OCI-LY1 (cell line): ENCODE measurements at regions not wholly inside any gene's neighbourhood (a gene's known extent, or its start where the extent isn't known, plus 50 kb on each side); places are given as distances from the start of the nearest gene placed in this dataset.

ENCODE experiments used
- H2AFZ ChIP-seq: fragments of 200-600 bp; sonication (generic), shearing (Covaris generic); 2 replicates; pipeline ENCODE4 v1.6.0; 2014; ENCODE audit warnings: antibody characterized with exemption, mild to moderate bottlenecking, low read length
- H3F3A ChIP-seq: fragments of 200-600 bp; sonication (generic), shearing (Covaris generic); 2 replicates; pipeline ENCODE4 v1.6.0; 2014; ENCODE audit warnings: mild to moderate bottlenecking, antibody characterized with exemption, low read length, moderate library complexity; ENCODE audit not compliant: insufficient read depth
- H3K27ac ChIP-seq: fragments of 200-600 bp; sonication (generic); 2 replicates; pipeline ENCODE4 v1.5.1; 2014; ENCODE audit warnings: low read length, mixed run types, mild to moderate bottlenecking, low read depth; ENCODE audit not compliant: poor library complexity, severe bottlenecking
- H3K27me3 ChIP-seq: fragments of 200-600 bp; sonication (generic); 2 replicates; pipeline ENCODE4 v1.6.0; 2014; ENCODE audit warnings: antibody characterized with exemption, mild to moderate bottlenecking, low read length, moderate library complexity; ENCODE audit not compliant: insufficient read depth
- H3K36me3 ChIP-seq: fragments of 200-600 bp; sonication (generic); 2 replicates; pipeline ENCODE4 v1.6.1; 2014; ENCODE audit warnings: mild to moderate bottlenecking, antibody characterized with exemption, low read length, moderate library complexity, mixed read lengths; ENCODE audit not compliant: insufficient read depth
- H3K4me1 ChIP-seq: fragments of 200-600 bp; sonication (generic); 2 replicates; pipeline ENCODE4 v1.5.1; 2014; ENCODE audit warnings: mild to moderate bottlenecking, low read length, moderate library complexity; ENCODE audit not compliant: insufficient read depth, severe bottlenecking
- H3K4me2 ChIP-seq: fragments of 200-600 bp; sonication (generic), shearing (Covaris generic); 2 replicates; pipeline ENCODE4 v1.6.1; 2014; ENCODE audit warnings: low read length
- H3K4me3 ChIP-seq: fragments of 200-600 bp; sonication (generic); 2 replicates; pipeline ENCODE4 v1.5.1; 2014; ENCODE audit warnings: low read length, low read depth, mild to moderate bottlenecking, mixed read lengths; ENCODE audit not compliant: poor library complexity, severe bottlenecking
- H3K79me2 ChIP-seq: fragments of 200-600 bp; shearing (Covaris generic); 2 replicates; pipeline ENCODE4 v1.6.1; 2016; ENCODE audit warnings: mixed run types, low read length, mixed read lengths; ENCODE audit not compliant: insufficient read depth
- H3K9ac ChIP-seq: fragments of 200-600 bp; sonication (generic), shearing (Covaris generic); 2 replicates; pipeline ENCODE4 v1.6.1; 2014; ENCODE audit warnings: mild to moderate bottlenecking, low read length, mixed read lengths
- H3K9me2 ChIP-seq: fragments of 200-600 bp; sonication (generic), shearing (Covaris generic); 2 replicates; pipeline ENCODE4 v1.6.1; 2014; ENCODE audit warnings: low read depth, mild to moderate bottlenecking, low read length, mixed read lengths
- H3K9me3 ChIP-seq: fragments of 200-600 bp; shearing (Covaris generic); 2 replicates; pipeline ENCODE4 v1.6.1; 2014; ENCODE audit warnings: low read length, mixed read lengths
- H4K20me1 ChIP-seq: fragments of 200-600 bp; sonication (generic), shearing (Covaris generic); 2 replicates; pipeline ENCODE4 v1.6.0; 2016; ENCODE audit warnings: mild to moderate bottlenecking, low read length; ENCODE audit not compliant: insufficient read depth
- CTCF ChIP-seq: fragments of 200-600 bp; sonication (generic), shearing (Covaris generic); IDR thresholded peaks from 2 replicates; pipeline ENCODE4 v1.5.1; 2017; ENCODE audit warnings: mild to moderate bottlenecking, antibody characterized with exemption, low read length, moderate library complexity, mixed read lengths
- EZH2 ChIP-seq: fragments of 200-600 bp; sonication (generic), shearing (Covaris generic); IDR thresholded peaks from 2 replicates; pipeline ENCODE4 v1.8.0; 2017; ENCODE audit warnings: borderline replicate concordance, mixed run types, mild to moderate bottlenecking, antibody characterized with exemption, low read length, moderate library complexity, mixed read lengths

- no peaks in the 10 kb centered on the region for H3F3A ChIP-seq
- no peaks in the 10 kb centered on the region for H3K9me3 ChIP-seq
- no peak for TF ChIP-seq EZH2
- H3K27ac ChIP-seq, result no peak overlapping the region
- no peak overlapping the region for H3K9ac ChIP-seq
- no peak overlapping the region for H3K4me3 ChIP-seq
- H3K27me3 ChIP-seq, result no peaks in the 10 kb centered on the region
- H3K9me2 ChIP-seq, result 0 out of 2 replicates have a peak, but pooled peaks cover 2% of the 10 kb centered on the region
- H3K4me2 ChIP-seq, result no peak overlapping the region
- no peaks in the 10 kb centered on the region for H3K4me1 ChIP-seq
- no peaks in the 10 kb centered on the region for H3K36me3 ChIP-seq
- H4K20me1 ChIP-seq, result no peaks in the 10 kb centered on the region
- H3K79me2 ChIP-seq, result no peaks in the 10 kb centered on the region
- H2AFZ ChIP-seq, result no peak overlapping the region
These were observed 405.0 kb downstream of the SEMA3D start for GRCh38 chr7:84781838-84782237.

- no peak for TF ChIP-seq CTCF
- TF ChIP-seq EZH2, result no peak
- no peak overlapping the region for H3K4me2 ChIP-seq
- H4K20me1 ChIP-seq, result no peaks in the 10 kb centered on the region
- no peak overlapping the region for H3K9ac ChIP-seq
- no peak overlapping the region for H2AFZ ChIP-seq
- H3K27ac ChIP-seq, result no peak overlapping the region
- no peaks in the 10 kb centered on the region for H3K4me1 ChIP-seq
- H3F3A ChIP-seq, result no peaks in the 10 kb centered on the region
- H3K27me3 ChIP-seq, result no peaks in the 10 kb centered on the region
- no peaks in the 10 kb centered on the region for H3K9me3 ChIP-seq
- H3K79me2 ChIP-seq, result no peaks in the 10 kb centered on the region
- no peaks in the 10 kb centered on the region for H3K36me3 ChIP-seq
- 0 out of 2 replicates have a peak, but pooled peaks cover 2% of the 10 kb centered on the region for H3K9me2 ChIP-seq
- no peak overlapping the region for H3K4me3 ChIP-seq
These were observed 406.4 kb downstream of the SEMA3D start for GRCh38 chr7:84780158-84781124.

GRCh38 chr7:84757761-84758160 is 429.1 kb downstream of the SEMA3D start:
- no peak overlapping the region for H3K4me3 ChIP-seq
- no peaks in the 10 kb centered on the region for H3K9me3 ChIP-seq
- H4K20me1 ChIP-seq, result no peaks in the 10 kb centered on the region
- no peaks in the 10 kb centered on the region for H3K36me3 ChIP-seq
- TF ChIP-seq EZH2, result no peak
- no peak for TF ChIP-seq CTCF
- no peaks in the 10 kb centered on the region for H3K9me2 ChIP-seq
- no peaks in the 10 kb centered on the region for H3K27me3 ChIP-seq
- H3K27ac ChIP-seq, result no peak overlapping the region
- no peak overlapping the region for H2AFZ ChIP-seq
- no peak overlapping the region for H3K9ac ChIP-seq
- no peaks in the 10 kb centered on the region for H3K79me2 ChIP-seq
- no peak overlapping the region for H3K4me2 ChIP-seq
- H3F3A ChIP-seq, result 0 out of 2 replicates have a peak, but pooled peaks cover 3% of the 10 kb centered on the region
- no peaks in the 10 kb centered on the region for H3K4me1 ChIP-seq
